Fibroblast of lung (primary cell): ENCODE measurements at regions not wholly inside any gene's neighbourhood (a gene's known extent, or its start where the extent isn't known, plus 50 kb on each side); places are given as distances from the start of the nearest gene placed in this dataset.
A peak's percentile ranks its signal among the peaks of the same experiment; 100 is the strongest.

ENCODE experiments used
- DNase-seq, 2 donors: peaks; one replicate each; pipeline versions ENCODE4 v3.0.0 to v3.0.0-alpha.2; 2010; ENCODE audit warnings: low read depth in 2 of 2
- H2AFZ ChIP-seq: 2 replicates; pipeline ENCODE4 v1.5.1; 2012; ENCODE audit warnings: low read length, control low read depth, inconsistent platforms
- H3K27ac ChIP-seq: 2 replicates; pipeline ENCODE4 v1.5.1; 2011; ENCODE audit warnings: low read length, control low read depth; ENCODE audit not compliant: insufficient read depth
- H3K27me3 ChIP-seq: 2 replicates; pipeline ENCODE4 v1.5.1; 2011; ENCODE audit warnings: mild to moderate bottlenecking, low read length; ENCODE audit not compliant: control insufficient read depth, insufficient read depth
- H3K36me3 ChIP-seq: 2 replicates; pipeline ENCODE4 v1.5.1; 2011; ENCODE audit warnings: low read length; ENCODE audit not compliant: control insufficient read depth, insufficient read depth
- H3K4me1 ChIP-seq: 2 replicates; pipeline ENCODE4 v1.5.1; 2011; ENCODE audit warnings: low read length; ENCODE audit not compliant: control insufficient read depth, insufficient read depth; ENCODE audit errors: extremely low read depth
- H3K4me2 ChIP-seq: 2 replicates; pipeline ENCODE4 v1.5.1; 2011; ENCODE audit warnings: low read length, control low read depth; ENCODE audit not compliant: insufficient read depth; ENCODE audit errors: extremely low read depth
- H3K4me3 ChIP-seq, 4 experiments: fragments of 200-600 bp in 1 of 4; sonication (generic) in 1 of 4; replicated peaks in 1 of 4; 2 replicates each; pipeline ENCODE4 v1.5.1; 2011 to 2016; ENCODE audit warnings: low read length in 4 of 4, low read depth in 3 of 4, mild to moderate bottlenecking in 3 of 4, control low read depth in 2 of 4, inconsistent platforms in 1 of 4, mixed read lengths in 1 of 4; ENCODE audit not compliant: insufficient read depth in 1 of 4; ENCODE audit errors: control extremely low read depth in 1 of 4
- H3K79me2 ChIP-seq: 2 replicates; pipeline ENCODE4 v1.5.1; 2012; ENCODE audit warnings: mild to moderate bottlenecking, low read length, inconsistent platforms; ENCODE audit not compliant: control insufficient read depth, insufficient read depth
- H3K9ac ChIP-seq: 2 replicates; pipeline ENCODE4 v1.5.1; 2011; ENCODE audit warnings: mild to moderate bottlenecking, low read length, control low read depth; ENCODE audit not compliant: insufficient read depth
- H3K9me3 ChIP-seq: 2 replicates; pipeline ENCODE4 v1.5.1; 2012; ENCODE audit warnings: low read depth, low read length; ENCODE audit not compliant: control insufficient read depth, insufficient read depth
- H4K20me1 ChIP-seq: 2 replicates; pipeline ENCODE4 v1.5.1; 2011; ENCODE audit warnings: low read length; ENCODE audit not compliant: control insufficient read depth, insufficient read depth; ENCODE audit errors: extremely low read depth
- EZH2 ChIP-seq: IDR thresholded peaks from 2 replicates; pipeline ENCODE4 v1.5.1; 2012; ENCODE audit warnings: low read length, control low read depth, mild to moderate bottlenecking; ENCODE audit errors: missing control alignments
- TF ChIP-seq, protein P1 (sequence below), 2 donors: IDR thresholded peaks in 1 of 2; conservative IDR thresholded peaks in 1 of 2; 1 replicate in 1 of 2; 2 replicates in 1 of 2; pipeline ENCODE4 v1.5.1; 2011 to 2012; ENCODE audit warnings: low read length in 2 of 2, control low read depth in 1 of 2, inconsistent platforms in 1 of 2, low read depth in 1 of 2, mild to moderate bottlenecking in 1 of 2

- H3K36me3 ChIP-seq: no peaks in the 10 kb centered on the region
- H3K4me1 ChIP-seq: no peaks in the 10 kb centered on the region
- H3K27me3 ChIP-seq: no peaks in the 10 kb centered on the region
- peak in 1 of 2 donors; percentile 1 for DNase-seq
- no peaks in the 10 kb centered on the region for H3K9me3 ChIP-seq
- no peak overlapping the region for H3K4me2 ChIP-seq
- no peaks in the 10 kb centered on the region for H3K79me2 ChIP-seq
- H3K27ac ChIP-seq: no peak overlapping the region
- H3K9ac ChIP-seq: no peak overlapping the region
- no peaks in the 10 kb centered on the region for H4K20me1 ChIP-seq
- TF ChIP-seq EZH2: no peak
- TF ChIP-seq, protein P1, sequence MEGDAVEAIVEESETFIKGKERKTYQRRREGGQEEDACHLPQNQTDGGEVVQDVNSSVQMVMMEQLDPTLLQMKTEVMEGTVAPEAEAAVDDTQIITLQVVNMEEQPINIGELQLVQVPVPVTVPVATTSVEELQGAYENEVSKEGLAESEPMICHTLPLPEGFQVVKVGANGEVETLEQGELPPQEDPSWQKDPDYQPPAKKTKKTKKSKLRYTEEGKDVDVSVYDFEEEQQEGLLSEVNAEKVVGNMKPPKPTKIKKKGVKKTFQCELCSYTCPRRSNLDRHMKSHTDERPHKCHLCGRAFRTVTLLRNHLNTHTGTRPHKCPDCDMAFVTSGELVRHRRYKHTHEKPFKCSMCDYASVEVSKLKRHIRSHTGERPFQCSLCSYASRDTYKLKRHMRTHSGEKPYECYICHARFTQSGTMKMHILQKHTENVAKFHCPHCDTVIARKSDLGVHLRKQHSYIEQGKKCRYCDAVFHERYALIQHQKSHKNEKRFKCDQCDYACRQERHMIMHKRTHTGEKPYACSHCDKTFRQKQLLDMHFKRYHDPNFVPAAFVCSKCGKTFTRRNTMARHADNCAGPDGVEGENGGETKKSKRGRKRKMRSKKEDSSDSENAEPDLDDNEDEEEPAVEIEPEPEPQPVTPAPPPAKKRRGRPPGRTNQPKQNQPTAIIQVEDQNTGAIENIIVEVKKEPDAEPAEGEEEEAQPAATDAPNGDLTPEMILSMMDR (conservative IDR thresholded peaks at IDR 0.05 in 1 of 2, IDR thresholded peaks at IDR 0.05 in 1 of 2; ENCODE audit: low read depth in 1 of 2, low read length in 2 of 2): no peak
- no peak overlapping the region for H2AFZ ChIP-seq
- peak overlapping the region in 1 of 4 experiments; percentile 33 for H3K4me3 ChIP-seq
Measured at GRCh38 chr4:96312046-96312685, 472.3 kb downstream of the PDHA2 start.

DNA sequence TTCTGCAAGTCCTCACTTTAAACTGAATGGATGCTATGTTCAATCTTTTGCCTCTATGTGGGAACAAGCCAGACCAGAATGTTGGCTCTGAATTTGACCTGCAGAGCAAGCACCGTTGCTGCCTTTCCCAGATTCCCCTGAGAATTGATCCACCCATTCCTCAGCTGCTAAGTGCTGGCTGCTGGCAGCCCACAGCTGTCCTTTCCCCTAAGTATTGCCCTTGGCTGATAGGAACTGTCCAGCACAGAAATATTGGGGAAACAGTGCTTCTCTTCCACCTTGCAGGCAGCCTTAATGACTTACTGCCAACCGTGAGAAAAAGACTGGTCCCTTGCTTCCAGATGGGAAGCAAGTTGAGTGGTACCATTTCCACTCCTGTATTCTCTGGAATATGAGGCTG lies 475.9 kb downstream of the PDHA2 start:
- H4K20me1 ChIP-seq: no peaks in the 10 kb centered on the region
- H3K36me3 ChIP-seq: no peaks in the 10 kb centered on the region

DNA sequence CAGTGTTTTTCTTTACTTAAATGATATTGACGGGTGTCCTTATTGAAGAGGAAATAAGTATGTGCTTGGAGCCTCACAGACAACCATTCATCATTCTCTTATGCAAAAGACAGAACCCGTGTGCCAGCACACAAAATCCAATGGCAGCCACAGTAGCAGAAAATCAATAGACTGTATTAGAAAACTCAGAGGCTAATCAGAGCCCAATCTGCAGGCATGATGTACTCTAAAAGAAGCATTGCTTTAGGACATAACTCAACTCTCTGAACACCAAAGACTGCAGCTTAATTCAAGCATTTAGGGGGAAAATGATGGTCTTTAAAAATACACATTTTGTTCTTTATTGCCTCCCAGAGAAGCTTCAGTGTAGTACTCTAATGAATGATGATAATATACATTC lies 476.9 kb downstream of the PDHA2 start:
- no peak for DNase-seq
- no peak for TF ChIP-seq EZH2
- TF ChIP-seq, protein P1 (conservative IDR thresholded peaks at IDR 0.05 in 1 of 2, IDR thresholded peaks at IDR 0.05 in 1 of 2; ENCODE audit: low read depth in 1 of 2, low read length in 2 of 2): no peak

More for the DNA sequence above, 475.9 kb downstream of the PDHA2 start:
- no peaks in the 10 kb centered on the region for H3K9me3 ChIP-seq
- DNase-seq: peak in 1 of 2 donors; percentile 6
- H3K79me2 ChIP-seq: no peaks in the 10 kb centered on the region
- no peak overlapping the region for H3K4me3 ChIP-seq
- no peaks in the 10 kb centered on the region for H3K4me1 ChIP-seq
- H2AFZ ChIP-seq: no peak overlapping the region
- no peak overlapping the region for H3K9ac ChIP-seq
- no peaks in the 10 kb centered on the region for H3K27me3 ChIP-seq
- TF ChIP-seq, protein P1 (conservative IDR thresholded peaks at IDR 0.05 in 1 of 2, IDR thresholded peaks at IDR 0.05 in 1 of 2; ENCODE audit: low read depth in 1 of 2, low read length in 2 of 2): no peak
- no peak for TF ChIP-seq EZH2
- H3K4me2 ChIP-seq: no peak overlapping the region
- H3K27ac ChIP-seq: no peak overlapping the region

More for the DNA sequence above, 476.9 kb downstream of the PDHA2 start:
- Histone ChIP-seq H3K36me3 (no peaks in the 10 kb centered on the region), H3K9me3 (no peaks in the 10 kb centered on the region), H4K20me1 (no peaks in the 10 kb centered on the region), H3K4me3 (no peak overlapping the region), H3K27me3 (no peaks in the 10 kb centered on the region), H3K9ac (no peak overlapping the region), H3K4me2 (no peak overlapping the region), H2AFZ (no peak overlapping the region), H3K27ac (no peak overlapping the region), H3K79me2 (no peaks in the 10 kb centered on the region), H3K4me1 (no peaks in the 10 kb centered on the region)
